ENCODE measurements at regions not wholly inside any gene's neighbourhood (a gene's known extent, or its start where the extent isn't known, plus 50 kb on each side); places are given as distances from the start of the nearest gene placed in this dataset.

DNA sequence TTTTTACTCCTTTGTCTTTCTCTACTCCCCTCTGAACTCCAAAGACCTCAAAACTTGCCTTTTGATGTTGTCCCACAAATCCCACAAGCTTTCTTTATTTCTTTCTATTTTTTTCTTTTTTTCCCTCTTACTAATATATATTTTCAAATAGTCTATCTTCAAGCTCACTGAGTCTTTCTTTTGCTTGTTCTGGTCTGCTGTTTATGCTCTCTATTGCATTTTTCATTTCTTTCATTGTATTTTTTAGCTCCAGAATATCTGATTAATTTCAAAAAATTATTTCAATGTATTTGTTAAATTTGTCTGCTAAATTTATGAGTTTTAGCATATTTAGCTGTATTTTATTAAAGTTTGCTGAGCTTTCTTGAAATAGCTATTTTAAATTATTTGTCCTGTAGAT, 223.3 kb upstream of the IRX1 start:
- TF ChIP-seq POLR2A (IDR thresholded peaks at IDR 0.05) (no peak), CTCF (IDR thresholded peaks at IDR 0.05) (no peak)

All from body of pancreas (tissue), 4 donors.